ENCODE measurements at regions not wholly inside any gene's neighbourhood (a gene's known extent, or its start where the extent isn't known, plus 50 kb on each side); places are given as distances from the start of the nearest gene placed in this dataset.

- no peak for TF ChIP-seq CTCF (IDR thresholded peaks at IDR 0.05 in 4 of 5, conservative IDR thresholded peaks at IDR 0.05 in 1 of 5)
- no peak for TF ChIP-seq POLR2A (IDR thresholded peaks at IDR 0.05)
Measured at GRCh38 chr6:4017834-4018170, 61.1 kb downstream of the FAM217A start.
